ENCODE measurements at regions not wholly inside any gene's neighbourhood (a gene's known extent, or its start where the extent isn't known, plus 50 kb on each side); places are given as distances from the start of the nearest gene placed in this dataset.
"Not testable (repeated sequence)": the region's sequence is repeated elsewhere in the genome, so short reads cannot be mapped to it uniquely, and the experiment has no call there.

DNA sequence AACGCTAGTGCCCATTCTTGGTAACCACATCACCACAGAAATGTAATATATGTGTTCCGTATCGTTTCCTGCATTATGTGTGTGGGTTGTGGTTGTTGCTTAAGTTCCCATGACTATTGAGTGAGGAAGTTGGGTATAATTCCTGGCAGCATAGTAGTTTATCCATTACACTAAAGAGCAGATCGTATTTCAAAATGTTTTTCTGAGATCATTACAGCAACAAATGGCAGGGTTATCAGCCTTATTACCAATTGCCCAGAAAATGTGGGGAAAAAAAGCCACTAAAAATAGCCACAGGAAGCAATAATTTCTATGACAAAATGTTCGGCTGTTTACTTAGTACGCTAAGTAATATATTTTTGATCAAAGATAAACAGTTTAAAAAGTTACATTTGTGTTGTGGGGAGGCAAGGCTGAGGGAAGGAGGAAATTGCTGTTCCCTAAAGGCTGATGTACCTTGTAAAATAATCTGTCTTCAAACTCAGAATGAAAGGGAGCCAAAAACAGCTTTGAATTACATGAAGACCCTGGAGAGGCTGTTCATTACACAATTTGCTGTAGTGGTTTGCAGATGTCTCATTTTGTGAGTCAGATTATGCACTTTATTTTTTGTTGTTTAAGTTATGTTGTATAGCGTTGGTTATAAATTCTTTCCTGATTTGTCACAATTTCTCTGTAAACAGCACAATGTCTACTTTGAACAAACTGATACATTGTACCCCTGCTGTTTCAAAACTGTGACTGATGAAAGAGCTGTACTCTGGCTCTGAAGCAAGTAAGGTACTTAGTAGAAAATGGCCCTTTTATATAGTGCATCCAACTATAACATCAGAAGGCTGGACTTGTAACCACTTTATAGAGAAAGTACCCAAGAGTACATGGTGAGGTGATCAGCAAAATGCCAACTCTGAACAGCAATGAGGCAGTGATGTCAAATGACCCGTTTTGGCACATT lies 1028.5 kb downstream of the NR2F1-AS1 start:
- TF ChIP-seq, protein P1, sequence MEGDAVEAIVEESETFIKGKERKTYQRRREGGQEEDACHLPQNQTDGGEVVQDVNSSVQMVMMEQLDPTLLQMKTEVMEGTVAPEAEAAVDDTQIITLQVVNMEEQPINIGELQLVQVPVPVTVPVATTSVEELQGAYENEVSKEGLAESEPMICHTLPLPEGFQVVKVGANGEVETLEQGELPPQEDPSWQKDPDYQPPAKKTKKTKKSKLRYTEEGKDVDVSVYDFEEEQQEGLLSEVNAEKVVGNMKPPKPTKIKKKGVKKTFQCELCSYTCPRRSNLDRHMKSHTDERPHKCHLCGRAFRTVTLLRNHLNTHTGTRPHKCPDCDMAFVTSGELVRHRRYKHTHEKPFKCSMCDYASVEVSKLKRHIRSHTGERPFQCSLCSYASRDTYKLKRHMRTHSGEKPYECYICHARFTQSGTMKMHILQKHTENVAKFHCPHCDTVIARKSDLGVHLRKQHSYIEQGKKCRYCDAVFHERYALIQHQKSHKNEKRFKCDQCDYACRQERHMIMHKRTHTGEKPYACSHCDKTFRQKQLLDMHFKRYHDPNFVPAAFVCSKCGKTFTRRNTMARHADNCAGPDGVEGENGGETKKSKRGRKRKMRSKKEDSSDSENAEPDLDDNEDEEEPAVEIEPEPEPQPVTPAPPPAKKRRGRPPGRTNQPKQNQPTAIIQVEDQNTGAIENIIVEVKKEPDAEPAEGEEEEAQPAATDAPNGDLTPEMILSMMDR (IDR thresholded peaks at IDR 0.05; ENCODE audit: low read depth, low read length) = no peak
- DNase-seq (ENCODE audit: extremely low read depth, low read depth) = peak; percentile 96

DNA sequence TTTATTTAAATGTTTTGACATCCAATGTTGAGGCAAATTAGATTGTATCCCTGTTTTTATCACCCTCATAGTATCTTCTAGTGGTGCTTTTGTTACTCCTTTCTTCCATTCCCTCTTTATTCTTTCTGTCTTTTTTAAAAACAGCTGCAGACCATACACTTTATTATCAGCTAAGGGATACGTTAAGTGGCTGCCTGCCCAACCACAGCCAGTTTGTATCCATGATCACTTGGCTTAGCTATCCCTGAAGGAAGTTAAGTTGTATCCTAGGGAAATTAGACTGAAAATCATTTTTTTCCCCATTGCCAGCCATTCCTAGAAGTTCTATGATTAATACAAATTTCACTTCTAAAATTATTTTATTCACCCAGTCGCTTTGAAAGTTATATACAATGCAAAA lies 1032.7 kb downstream of the NR2F1-AS1 start:
- no peak for DNase-seq (ENCODE audit: extremely low read depth, low read depth)
- TF ChIP-seq, protein P1 (IDR thresholded peaks at IDR 0.05; ENCODE audit: low read depth, low read length) = no peak

DNA sequence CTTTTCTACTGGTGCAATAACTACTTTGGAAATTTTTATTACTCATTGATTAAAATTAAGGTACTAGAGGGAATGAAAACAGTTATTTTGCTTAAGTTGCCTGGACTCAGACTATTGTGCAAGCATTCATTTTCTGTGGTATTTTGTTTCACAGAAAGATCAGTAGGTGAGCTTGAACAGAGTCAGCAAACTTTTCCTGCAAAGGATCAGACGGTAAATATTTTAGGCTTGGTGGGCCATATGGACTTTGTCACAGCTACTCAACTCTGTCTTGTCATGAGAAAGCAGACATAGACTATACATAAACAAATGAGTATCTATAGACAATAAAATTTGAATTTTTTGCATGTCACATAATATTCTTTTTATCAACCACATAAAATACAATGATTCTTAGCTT lies 1036.4 kb downstream of the NR2F1-AS1 start:
- TF ChIP-seq, protein P1 (IDR thresholded peaks at IDR 0.05; ENCODE audit: low read depth, low read length) = no peak
- DNase-seq (ENCODE audit: extremely low read depth, low read depth) = no peak

DNA sequence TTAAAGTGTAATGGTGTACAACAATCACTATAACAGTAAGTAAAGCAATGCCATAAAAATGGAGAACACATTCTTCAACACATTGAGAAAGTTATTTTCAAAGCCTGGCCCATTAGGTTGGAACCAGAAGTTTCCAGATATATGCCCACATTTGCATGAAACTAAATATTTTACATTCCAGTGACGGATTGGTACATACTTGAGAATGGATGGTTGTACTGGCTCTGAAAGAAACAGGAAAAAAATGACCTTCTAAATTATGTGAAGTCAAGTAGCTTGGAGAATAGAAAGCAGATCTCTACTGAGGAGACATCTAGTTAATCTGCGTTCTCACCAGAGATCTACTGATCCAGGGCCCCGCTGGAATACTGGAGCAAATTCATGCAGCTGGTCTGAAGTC lies 1037.0 kb downstream of the NR2F1-AS1 start:
- DNase-seq (ENCODE audit: extremely low read depth, low read depth) = no peak
- TF ChIP-seq, protein P1 (IDR thresholded peaks at IDR 0.05; ENCODE audit: low read depth, low read length) = no peak

DNA sequence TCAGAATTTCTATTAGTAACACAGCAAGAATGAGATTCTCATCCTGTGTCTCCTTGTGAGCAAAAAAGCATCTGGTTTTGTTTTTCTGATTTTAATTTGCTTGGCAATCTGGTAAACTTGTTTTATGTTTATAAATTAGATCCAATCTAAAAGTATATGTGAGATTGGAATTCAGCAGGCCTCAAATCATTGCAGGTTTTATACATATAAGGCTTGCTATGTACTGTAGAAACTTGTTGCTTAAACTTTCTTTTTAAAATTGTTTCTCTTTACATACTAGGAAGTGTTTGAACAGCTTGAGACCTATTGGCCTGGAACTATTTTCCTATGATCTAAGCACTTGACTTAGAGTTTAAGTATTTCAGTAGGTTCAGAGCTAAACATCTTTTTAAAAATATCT lies 1037.8 kb downstream of the NR2F1-AS1 start:
- no peak for DNase-seq (ENCODE audit: extremely low read depth, low read depth)

DNA sequence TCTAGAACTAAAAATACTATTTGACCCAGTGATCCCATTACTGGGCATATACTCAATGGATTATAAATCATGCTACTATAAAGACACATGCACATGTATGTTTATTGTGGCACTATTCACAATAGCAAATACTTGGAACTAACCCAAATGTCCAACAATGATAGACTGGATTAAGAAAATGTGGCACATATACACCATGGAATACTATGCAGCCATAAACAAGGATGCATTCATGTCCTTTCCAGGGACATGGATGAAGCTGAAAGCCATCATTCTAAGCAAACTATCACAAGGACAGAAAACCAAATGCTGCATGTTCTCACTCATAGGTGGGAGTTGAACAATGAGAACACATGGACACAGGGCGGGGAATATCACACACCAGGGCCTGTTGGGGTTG lies 1039.0 kb downstream of the NR2F1-AS1 start:
- DNase-seq (ENCODE audit: extremely low read depth, low read depth) = not testable (repeated sequence)

More for the DNA sequence above, 1037.8 kb downstream of the NR2F1-AS1 start:
- TF ChIP-seq, protein P1 (IDR thresholded peaks at IDR 0.05; ENCODE audit: low read depth, low read length) = no peak

DNA sequence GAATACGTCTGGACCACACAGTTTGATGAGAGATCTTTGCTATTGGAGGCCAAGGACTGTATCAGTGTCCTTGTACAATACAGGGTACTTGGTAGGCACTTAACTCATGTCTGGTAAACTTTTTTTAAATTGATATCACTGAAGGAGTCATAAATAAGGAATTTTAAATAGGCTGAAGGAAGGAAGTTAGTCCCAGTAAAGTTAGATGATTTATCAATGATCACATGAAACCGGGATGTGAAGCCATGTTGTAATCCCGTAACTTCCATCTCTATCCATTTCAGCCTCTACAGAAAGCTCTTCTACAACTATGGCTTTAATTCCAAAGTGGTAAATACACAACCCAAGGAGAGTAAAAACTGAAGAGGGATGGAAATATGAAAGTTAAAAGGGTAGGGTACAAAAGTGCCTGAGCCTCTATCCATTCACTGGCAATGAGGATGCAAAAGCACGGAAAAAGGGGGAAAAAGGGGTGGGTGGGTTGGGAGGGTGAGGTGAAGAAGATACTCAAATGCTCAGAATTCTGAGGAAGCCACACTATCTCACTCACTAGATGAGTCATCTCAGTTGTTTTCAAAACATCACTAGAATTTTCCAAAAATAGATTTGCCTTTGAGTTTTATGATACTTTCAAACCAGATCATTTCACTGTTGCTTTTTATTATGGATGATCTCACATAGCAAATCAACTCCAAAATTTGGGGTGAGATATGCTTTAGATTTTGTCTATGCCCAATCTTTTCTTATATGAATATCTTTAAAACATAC lies 1053.5 kb downstream of the NR2F1-AS1 start:
- no peak for DNase-seq (ENCODE audit: extremely low read depth, low read depth)
- TF ChIP-seq, protein P1 (IDR thresholded peaks at IDR 0.05; ENCODE audit: low read depth, low read length) = no peak
